ENCODE measurements at regions not wholly inside any gene's neighbourhood (a gene's known extent, or its start where the extent isn't known, plus 50 kb on each side); places are given as distances from the start of the nearest gene placed in this dataset.

DNA sequence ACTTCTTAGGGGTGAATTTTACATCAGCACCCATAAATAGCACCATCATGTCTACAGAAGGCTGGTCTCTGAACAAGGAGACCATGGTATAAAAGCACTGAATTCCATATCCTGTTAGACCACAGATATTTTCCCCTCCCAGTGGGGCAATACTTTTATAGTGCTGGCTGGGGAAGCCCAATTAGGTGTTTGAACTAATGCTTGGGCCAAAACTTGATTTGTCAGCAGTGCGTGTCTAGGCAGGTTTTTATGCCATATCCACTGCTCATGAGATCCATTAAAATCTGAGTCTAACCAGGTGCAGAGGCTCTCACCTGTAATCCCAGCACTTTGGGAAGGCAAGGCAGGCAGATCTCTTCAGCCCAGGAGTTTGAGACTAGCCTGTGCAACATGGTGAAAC is 623.0 kb downstream of the NPHP4 start:
- DNase-seq = no peak

DNA sequence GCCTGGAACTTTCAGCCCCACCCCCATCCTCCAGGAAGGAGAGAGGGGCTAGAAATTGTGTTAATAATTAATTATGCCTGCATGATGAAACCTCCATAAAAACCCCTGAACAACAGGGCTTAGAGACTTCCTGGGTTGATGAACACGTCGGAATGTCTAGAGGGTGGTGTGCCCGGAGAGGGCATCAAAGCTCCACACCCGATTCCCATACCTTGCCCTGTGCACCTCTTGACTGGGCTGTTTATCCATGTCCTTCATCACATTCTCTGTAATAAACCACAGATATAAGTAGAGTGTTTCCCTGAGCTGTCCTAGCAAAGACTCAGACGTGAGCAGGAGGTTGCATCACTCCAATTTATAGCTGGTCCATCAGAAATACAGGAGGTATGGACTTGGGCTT is 624.0 kb downstream of the NPHP4 start:
- no peak for DNase-seq

DNA sequence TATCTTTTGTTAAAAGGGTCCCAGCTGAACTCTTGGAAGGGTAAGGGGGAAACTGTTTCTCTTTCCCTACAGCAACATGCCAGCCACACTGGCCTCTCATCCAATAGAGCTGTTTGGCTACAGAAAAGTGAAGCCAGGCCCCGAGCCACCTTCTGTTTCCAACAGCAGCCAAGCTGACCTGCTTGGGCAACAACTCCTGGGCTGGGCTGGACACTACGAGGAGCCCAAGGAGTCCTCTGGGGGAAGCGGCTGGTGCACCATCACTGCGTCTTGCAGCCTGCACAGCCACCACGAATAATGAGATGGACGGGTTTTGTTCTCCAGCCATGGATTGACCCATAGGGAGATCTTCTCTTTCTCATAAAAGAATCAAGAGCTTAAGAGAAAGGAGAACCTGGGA is 624.9 kb downstream of the NPHP4 start:
- DNase-seq = no peak

DNA sequence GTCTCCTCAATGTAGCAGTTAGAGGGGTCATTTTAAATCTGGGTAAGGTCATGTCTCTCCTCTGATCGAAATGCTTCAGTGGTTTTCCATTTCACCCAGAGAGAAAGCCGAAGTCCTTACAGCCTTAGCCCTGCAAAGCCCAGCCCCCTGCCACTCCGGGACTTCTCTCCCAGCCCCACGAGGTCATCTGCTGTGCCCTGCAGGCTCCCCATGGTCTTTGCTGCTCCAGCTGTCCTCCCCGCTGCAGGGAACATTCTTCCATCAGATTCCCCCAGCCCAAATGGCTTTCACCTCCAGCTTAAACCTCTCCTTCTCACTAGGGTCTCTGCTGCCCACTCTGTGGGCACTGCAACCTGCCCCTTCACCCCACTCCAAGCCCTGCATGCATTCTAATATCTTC is 626.5 kb downstream of the NPHP4 start:
- DNase-seq = no peak

DNA sequence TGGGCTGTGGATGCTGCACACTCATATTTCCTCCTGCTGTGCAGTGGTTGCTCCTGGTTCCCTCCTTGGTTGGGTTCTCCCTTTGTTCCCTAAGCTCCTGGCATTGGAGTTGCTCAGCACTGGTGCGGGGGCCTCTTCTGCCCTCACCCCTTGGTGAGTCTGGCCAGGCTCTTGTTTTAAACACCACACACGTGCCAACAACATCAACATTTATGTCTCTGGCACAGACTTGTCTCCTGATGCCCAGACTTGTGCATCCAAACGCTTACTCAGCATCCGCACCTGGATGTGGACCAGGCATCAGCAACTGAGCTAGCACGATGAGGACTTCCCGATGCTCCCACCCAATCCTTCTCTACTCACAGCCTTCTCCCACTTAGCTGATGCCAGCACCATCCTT is 627.6 kb downstream of the NPHP4 start:
- DNase-seq = no peak

DNA sequence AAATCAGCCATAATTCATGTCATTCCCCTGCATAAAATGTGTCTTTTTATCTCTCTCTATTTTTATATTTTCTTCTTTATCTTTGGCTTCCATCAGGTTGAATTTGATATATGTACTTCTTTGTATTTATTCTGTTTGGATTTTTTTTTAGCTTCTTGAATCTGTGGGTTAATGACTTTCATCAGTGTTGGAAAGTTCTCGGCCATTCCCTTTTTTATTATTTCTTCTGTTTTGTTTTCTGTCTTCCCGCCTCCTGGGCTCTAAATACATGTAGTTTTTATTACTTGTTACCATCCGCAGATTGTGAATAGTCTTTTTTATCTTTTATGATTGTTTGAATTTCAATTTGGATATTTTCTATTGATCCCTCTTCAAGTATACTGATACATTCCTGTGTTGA is 637.5 kb downstream of the NPHP4 start:
- DNase-seq = no peak

DNA sequence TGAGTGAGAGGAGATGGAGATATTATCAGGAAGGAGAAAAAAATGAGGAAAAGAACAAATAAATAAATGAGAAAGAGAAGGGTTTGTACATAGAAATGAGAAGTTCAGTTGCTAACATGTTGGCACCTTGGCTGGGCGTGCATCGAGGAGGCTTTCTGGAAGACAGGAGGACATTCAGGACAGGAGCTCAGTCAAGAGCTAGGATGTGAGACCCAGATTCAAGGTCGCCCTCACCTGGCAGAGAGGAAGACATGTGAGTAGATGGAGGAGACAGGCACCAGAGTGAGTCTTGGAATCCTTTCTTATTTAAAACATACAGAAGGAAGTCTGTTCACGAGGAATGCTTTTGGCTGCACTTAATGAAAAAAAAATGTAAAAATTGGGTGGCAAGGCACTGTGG is 640.9 kb downstream of the NPHP4 start:
- no peak for DNase-seq

DNA sequence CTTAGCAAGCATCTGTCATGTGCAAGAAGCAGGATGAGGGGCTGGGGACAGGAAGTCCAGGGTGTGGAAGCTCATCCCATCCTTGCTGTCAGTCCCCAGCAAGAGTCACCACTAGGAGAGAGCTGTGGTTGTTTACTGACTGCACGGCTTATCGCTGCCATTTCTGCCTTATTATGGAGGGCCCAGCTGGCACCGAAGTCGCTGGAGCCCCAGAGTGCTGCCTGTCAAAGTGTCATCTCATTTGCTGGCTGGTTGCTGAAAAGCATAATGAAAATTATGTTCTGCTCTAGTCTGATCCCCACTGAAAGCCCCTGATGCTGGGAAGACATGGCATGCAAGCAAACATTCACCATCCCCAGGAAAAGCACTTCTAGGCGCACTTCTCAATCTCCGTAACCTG is 642.7 kb downstream of the NPHP4 start:
- DNase-seq = no peak

DNA sequence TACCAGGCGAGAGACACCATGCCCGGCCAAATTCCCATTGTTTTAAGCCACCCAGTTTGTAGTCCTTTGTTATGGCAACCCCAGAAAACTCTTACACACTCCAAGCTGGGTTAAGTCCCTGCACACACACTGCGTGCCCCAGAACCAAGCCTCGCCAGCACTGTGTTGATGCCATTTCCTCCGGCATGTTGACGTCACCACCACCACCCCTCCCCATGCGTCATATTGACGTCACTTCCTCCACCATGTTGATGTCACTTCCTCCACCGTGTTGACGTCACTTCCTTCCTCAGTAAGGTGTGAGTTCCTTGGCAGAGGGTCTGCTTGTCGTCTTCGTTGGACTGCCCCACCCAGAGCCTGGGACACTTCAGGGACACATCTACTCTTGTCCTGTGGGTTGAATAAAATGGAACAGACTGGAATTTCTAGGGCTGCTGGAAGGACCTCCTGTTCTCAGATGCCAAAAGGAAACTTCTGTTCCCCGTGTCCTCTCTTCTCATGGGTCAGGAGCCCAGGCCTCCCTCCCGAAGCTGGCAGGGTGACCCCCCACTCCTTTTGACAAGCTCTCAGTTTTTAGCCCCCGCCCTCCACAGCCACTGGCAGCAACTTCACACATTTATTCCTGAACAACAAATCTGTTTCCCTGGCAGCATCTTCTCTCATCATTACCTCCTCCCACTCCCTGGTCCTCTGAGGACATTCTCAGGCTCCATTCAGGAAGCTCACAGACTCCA is 643.3 kb downstream of the NPHP4 start:
- no peak for DNase-seq

DNA sequence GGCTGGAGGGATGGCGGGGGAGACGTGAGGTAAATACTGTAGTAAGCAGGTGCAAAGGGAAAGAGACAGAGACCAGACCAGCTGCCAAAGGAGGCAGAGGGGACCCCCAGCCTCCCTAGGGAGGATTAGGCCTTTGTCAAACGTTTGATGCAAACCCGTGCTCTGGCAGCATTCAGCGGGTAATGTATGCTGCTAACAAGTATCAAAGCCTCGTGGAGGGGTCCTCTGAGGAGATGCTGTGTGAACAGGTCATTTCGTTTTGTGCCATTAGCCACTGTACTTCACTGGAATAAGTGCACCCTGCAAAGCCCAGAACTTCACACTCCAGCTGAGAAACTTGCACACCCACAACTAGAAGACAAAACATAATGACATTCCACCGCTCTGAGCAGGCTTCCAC is 644.5 kb downstream of the NPHP4 start:
- DNase-seq = no peak

DNA sequence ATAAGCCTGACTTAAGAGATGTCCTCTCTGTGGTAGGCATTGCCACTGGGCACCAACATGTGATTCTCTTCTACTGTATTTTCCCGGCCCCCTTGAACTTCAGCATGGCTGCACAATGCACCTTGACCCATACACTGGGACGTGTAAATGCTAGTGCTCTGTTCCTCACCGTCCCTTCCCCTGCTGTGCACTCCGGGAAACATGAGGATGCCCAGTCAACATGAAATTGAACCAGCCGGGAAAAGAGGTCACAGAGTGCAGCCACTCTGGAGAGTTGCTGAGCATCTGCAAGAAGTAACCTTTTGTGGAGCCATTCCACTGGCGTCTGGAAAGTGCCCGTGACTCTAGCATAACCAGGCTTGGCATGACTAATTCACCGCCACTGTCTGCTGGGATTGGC is 646.7 kb downstream of the NPHP4 start:
- no peak for DNase-seq

DNA sequence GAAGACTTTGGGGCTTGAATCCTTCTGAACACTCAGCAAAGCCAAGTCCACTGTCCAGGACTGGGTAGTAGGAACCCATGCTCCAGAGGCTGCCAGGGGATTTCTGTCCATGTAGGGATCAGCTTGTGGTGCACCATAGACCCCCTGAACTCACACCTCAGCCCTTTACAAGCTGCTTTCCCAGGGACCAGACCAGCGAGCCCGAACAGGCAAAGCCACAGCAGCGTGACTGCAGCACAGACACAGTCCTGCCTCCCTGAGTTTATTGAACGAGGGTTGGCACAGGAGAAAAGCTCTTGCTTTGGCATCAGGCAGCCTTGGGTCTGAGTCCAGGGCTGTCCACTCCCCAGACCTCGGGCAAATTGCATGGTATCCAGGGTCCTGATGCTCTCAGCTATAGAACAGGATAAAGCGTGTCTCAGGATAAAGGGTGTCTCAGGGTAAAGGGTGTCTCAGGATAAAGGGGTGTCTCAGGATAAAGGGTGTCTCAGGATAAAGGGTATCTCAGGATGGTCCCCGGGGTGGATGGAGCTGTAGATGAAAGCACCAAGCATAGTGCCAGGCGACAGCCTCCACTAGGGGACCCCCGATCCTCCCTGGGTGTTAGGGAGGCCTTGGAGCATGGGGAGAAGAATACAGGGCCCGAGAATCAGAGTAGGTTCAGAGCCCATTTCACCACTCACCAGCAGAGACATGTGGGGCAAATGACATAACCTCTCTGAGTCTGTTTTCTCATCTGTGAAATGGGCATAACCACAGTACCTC is 648.8 kb downstream of the NPHP4 start:
- no peak for DNase-seq

DNA sequence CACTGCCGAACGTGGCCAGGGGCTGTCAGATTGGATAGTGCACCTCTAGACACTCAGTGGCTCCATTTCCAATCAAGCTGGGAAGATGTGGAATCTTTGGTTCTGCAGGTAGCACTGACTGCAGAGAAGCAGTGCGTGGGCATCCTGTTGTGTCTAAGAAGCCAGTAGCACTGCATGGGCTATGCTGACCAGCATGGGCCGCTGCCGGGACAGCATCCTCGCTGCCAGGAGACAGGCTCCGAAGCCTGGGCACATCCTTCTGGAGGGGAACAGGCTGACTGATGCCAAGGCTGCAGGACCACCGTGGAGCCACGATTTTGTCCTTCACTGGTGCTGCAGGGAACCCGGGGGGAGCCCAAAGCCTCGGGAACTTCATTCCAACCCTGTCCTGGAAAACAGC is 649.4 kb downstream of the NPHP4 start:
- DNase-seq = no peak

DNA sequence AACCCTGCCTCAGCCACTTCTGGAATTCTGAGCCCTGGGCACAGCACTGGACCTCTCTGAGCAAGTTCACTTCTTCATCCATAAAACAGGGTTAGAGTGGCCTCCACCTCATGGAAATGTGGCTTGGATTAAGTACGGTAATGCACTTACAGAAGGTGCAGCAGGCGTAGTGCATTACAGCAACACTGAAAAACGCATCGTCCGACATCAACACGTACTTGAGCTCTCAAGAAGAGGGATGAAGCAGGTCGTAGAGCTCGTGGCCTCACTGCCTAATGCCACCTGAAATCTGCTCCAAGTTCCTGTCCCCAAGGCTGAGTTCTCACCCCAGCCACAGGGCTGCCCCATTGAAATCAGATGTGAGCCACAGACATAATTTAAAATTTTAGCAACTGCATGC is 650.1 kb downstream of the NPHP4 start:
- no peak for DNase-seq

DNA sequence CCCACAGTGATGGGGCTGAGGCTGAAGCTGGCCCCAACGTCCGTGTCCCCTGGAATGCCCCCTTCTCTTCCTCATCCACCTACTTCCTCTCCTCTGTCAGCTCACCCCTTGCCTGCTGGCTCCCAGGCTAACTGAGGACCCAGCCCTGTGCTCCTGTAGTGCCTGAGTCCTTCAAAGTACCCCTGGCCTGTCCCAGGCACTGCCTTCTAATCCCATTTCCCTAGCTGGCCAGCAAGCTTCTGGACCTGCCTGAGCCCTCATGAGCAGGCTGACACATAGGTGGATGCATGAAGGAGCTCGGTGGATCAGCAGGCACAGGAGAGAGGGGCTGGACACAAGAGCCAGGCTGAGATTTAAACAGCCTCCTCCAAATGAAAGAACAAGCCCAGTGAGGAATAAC is 650.8 kb downstream of the NPHP4 start:
- DNase-seq = no peak

DNA sequence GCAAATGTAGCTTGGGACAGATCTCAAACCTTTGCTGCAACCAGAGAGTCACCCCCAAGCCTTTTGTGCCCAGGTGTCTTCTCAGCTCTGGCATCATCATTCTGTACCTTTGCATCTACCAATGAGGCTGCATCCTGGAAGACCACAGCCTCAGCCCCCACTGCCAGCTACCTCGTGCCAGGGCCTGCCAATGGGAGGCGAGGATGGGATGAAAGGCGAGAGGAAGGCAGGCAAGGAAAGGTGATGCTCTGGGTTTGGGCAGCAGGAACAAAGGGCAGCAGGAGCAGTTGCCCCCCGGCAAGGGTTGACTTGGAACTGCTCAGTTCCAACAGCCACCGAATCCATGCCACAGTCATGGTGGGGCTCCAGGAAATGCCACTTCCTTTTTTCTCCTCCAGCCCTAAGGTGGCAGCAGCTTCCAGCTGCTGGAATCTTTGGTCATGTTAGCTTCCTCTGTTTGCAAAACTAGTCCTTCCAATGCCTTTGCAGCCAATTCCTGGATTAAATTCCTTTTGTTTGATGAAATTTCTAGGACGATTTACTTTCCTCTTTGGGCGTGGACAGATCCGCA is 651.6 kb downstream of the NPHP4 start:
- no peak for DNase-seq

DNA sequence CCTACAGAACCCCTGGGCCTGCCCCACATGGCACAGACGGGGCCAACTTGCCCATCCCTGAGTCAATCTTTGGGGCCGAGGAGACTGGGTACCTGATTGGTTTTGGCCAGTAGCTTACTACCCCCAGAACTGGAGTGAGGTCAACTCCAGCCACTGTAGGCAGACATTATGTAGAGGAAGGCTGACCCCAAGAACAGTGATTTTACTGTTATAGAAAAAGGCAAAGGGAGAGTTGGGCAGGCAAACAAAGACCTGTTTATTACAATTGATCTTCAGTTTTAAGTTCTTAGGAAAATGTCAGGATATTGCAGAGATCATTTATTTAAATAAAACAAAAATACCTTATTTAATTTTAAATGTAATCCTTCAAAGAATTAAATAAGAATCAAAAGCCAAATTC is 653.8 kb downstream of the NPHP4 start:
- no peak for DNase-seq

DNA sequence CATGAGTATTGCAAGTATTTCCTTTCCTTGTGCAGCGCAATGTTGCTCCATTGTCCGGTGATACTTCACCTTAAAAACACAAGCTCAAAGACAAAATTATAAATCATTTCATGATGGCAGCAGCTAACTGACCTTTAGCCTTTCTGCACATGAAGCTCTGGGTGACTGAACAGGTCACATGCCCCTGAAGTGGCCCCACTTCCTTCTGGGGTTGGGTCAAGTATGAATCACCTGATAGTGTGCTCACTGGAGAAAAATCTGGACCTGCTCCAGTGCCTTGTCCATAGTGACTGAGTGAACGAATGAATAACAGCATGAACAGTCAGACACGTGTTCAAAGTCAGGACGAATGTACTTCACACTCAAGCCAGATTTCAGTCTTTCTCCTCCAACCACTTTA is 658.9 kb downstream of the NPHP4 start:
- DNase-seq = no peak

DNA sequence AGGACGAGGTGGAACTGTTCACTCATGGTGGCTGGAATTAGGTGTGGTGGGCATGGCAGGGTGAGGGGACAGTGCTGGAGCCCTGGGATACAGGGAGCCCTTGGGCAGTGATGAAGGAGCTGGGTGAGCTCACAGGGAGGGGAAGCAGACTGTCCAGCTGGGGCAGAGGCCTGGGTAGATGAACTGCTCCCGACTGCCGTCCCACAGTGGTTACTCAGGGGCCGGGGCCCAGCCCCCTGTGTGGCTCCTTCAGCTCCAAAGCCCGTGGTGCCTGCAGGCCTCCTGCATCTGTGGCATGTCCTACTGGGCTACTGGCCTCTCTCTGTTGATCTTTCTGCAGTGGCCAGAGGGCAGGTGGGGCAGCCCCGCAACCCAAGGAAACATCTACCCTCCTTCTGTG is 661.1 kb downstream of the NPHP4 start:
- DNase-seq = no peak

DNA sequence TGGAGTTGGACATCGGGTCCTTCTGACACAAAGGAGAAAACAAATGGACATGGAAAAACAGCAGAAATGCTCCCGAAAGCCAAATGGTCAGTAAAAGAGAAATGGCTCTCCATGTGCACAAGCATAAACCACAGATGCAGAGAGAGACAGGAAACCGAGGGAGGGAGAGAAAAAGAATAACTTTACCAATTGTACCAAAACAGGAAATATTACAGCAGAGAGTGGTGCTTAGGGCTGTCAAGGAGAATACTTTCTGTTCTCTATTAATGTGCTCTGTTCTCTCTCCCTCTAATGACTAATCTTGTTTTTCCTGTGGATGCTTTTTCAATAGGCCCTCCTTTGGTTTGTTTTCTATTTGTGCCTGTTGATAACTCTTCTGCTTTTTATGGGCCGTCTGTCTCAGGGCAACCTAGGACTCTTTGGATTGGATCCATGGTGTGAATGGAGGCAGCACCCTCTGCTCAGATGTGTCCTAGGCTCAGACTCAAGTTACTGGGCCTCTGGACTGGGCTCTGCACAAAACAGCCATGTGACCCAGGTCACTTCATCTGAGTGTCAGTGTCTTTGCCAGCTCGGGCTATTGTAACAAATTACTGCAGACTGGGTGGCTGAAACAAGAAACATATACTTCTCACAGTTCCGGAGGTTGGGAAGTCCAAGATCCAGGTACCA is 663.0 kb downstream of the NPHP4 start:
- no peak for DNase-seq

DNA sequence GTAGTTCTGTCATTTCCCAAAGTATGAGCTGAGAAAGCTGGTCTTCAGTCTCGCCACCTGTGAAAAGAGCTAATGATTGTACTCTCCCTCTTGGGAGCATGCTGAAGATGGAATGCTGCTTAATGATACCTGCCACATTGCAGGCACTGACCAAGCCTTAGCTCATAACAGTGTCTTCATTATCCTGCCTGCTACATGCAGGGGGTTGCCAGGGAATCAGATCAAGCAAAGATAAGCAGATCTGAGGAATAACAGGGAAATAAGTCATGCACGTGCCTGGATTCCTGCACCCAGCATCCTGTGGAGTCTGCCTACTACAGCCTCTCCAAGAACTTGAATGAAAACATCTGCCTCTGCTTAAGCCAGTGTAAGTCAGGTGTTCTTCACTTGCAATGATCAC is 667.3 kb downstream of the NPHP4 start:
- DNase-seq = no peak

DNA sequence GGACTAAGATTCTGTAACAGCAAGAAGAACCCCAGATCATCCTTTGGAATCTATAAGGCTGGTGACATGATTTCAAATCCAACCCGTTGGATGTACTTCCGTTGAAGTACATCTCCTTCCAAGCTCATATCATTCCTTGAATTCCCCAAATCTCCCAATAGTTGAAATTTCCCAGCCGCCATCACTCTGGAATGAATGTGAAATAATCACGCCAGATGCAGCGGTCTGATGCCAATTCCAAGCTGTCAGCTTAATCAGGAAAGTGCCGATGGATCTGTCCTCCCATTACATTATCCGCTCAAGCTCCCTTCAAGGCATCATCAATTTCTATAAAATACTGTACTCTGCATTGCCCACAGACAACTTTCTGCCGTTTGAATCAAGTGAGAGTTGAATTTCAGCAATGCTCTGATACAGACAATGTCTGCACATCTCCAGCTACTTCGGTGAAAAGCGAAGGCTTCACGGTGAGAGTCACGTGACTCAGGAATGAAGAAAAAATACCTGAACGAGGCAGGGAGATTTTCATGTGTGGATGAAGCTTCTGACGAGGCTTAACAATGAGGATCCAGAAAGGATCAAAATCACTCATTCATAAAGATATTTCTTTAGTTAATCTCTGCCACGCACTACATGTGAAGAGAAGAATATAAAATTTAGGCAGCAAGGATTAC is 663.9 kb downstream of the AJAP1 start:
- DNase-seq = no peak

DNA sequence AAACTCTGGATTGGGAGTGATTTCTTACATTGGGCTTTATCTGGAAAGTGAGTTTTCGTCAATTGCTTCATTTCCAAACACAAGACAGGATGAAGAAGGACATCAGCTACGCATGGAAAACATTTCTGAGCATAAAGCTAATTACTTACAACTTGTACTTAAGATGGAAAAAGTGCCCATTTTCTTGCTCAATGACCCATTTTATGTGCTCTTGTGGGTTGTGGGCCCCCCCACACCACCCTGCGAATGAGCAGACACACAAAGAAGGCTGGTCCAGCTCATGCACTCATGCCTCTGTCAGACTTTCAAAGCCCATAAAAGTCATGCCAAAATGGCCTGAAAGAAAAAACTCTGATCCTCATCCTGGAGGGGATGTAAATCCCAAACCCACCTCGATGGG is 663.0 kb downstream of the AJAP1 start:
- no peak for DNase-seq
